HG02943 (cell line): ENCODE measurements at regions not wholly inside any gene's neighbourhood (a gene's known extent, or its start where the extent isn't known, plus 50 kb on each side); places are given as distances from the start of the nearest gene placed in this dataset.

Source experiments
- ATAC-seq: cut with Tn5 transposase; IDR thresholded peaks from one replicate; pipeline ENCODE4 v1.9.1; 2021; ENCODE audit warnings: mild to moderate bottlenecking, low read depth, moderate library complexity; ENCODE audit not compliant: unreplicated experiment

GRCh38 chr14:35991356-35991755 lies 165.2 kb downstream of the BRMS1L start:
- ATAC-seq, result no peak

GRCh38 chr14:35989736-35990135 lies 163.6 kb downstream of the BRMS1L start:
- ATAC-seq, result no peak

GRCh38 chr14:35988972-35989690 lies 163.0 kb downstream of the BRMS1L start:
- no peak for ATAC-seq

- no peak for ATAC-seq
These were observed 162.4 kb downstream of the BRMS1L start for GRCh38 chr14:35988550-35988949.

GRCh38 chr14:35987731-35988130 lies 161.6 kb downstream of the BRMS1L start:
- ATAC-seq, result no peak

- peak; percentile 88 for ATAC-seq
These were observed 160.1 kb downstream of the BRMS1L start for GRCh38 chr14:35986219-35986573.

- ATAC-seq, result no peak
These were observed 159.5 kb downstream of the BRMS1L start for GRCh38 chr14:35985474-35986218.

- no peak for ATAC-seq
These were observed 153.4 kb downstream of the BRMS1L start for GRCh38 chr14:35979531-35979930.

GRCh38 chr14:35978561-35978960 lies 152.4 kb downstream of the BRMS1L start:
- ATAC-seq, result no peak

- ATAC-seq, result no peak
These were observed 149.7 kb downstream of the BRMS1L start for GRCh38 chr14:35975814-35976213.

GRCh38 chr14:35973770-35974169 lies 147.6 kb downstream of the BRMS1L start:
- no peak for ATAC-seq

GRCh38 chr14:35971965-35972630 lies 146.0 kb downstream of the BRMS1L start:
- no peak for ATAC-seq

- no peak for ATAC-seq
These were observed 143.2 kb downstream of the BRMS1L start for GRCh38 chr14:35969310-35969709.

- ATAC-seq, result no peak
These were observed 139.3 kb downstream of the BRMS1L start for GRCh38 chr14:35965400-35965799.

- ATAC-seq, result no peak
These were observed 138.7 kb downstream of the BRMS1L start for GRCh38 chr14:35964697-35965286.

GRCh38 chr14:35963209-35963608 lies 137.1 kb downstream of the BRMS1L start:
- ATAC-seq, result no peak

GRCh38 chr14:35961697-35962274 lies 135.6 kb downstream of the BRMS1L start:
- ATAC-seq, result no peak

GRCh38 chr14:35959835-35960234 lies 133.7 kb downstream of the BRMS1L start:
- no peak for ATAC-seq

- ATAC-seq, result no peak
These were observed 132.4 kb downstream of the BRMS1L start for GRCh38 chr14:35958499-35958898.

- ATAC-seq, result no peak
These were observed 130.4 kb downstream of the BRMS1L start for GRCh38 chr14:35956376-35957085.
